ENCODE measurements at regions not wholly inside any gene's neighbourhood (a gene's known extent, or its start where the extent isn't known, plus 50 kb on each side); places are given as distances from the start of the nearest gene placed in this dataset.

- TF ChIP-seq POLR2AphosphoS5 (IDR thresholded peaks at IDR 0.05) (peak; percentile 89 to 94), EP300 (IDR thresholded peaks at IDR 0.05) (no peak), POLR2A (IDR thresholded peaks at IDR 0.05; ENCODE audit: low read depth) (peak; percentile 67), CTCF (IDR thresholded peaks at IDR 0.05) (no peak)
- DNase-seq (ENCODE audit: extremely low spot score) = peak; percentile 94
- no peaks in the 10 kb centered on the region for H3K27me3 ChIP-seq
- H3K4me1 ChIP-seq = peaks cover 39 to 73% (median 67%) of the 10 kb centered on the region in 4 donors
- no peaks in the 10 kb centered on the region for H3K9me3 ChIP-seq
- H3K27ac ChIP-seq (replicated peaks in 1 of 4) = peak overlapping the region; percentile 98 to 99 (median 98)
- H3K4me3 ChIP-seq = peak overlapping the region; percentile 74 to 97 (median 94)
- WGBS = under 1% methylated on average over 20 of the region's 110 CpGs
- peaks cover 0 to 28% (median 0%) of the 10 kb centered on the region in 4 donors for H3K36me3 ChIP-seq
- intact Hi-C loops (cut with DNase I) = loop anchor here (5.0 to 10.0 kb wide), 2 partner anchors 39 to 319 kb away; no protein-coding TSS in a partner anchor
Measured at GRCh38 chr7:131105799-131106680, 221.6 kb upstream of the MKLN1 start.

- TF ChIP-seq POLR2A (IDR thresholded peaks at IDR 0.05; ENCODE audit: low read depth) (no peak), EP300 (IDR thresholded peaks at IDR 0.05) (no peak), CTCF (IDR thresholded peaks at IDR 0.05) (no peak), POLR2AphosphoS5 (IDR thresholded peaks at IDR 0.05) (no peak)
- intact Hi-C loops (cut with DNase I) = loop anchor here (5.0 to 10.0 kb wide), 2 partner anchors 40 to 318 kb away; no protein-coding TSS in a partner anchor
- peak overlapping the region; percentile 98 to 99 (median 98) for H3K27ac ChIP-seq (replicated peaks in 1 of 4)
Measured at GRCh38 chr7:131106681-131107336, 220.9 kb upstream of the MKLN1 start.

GRCh38 chr7:131107337-131108211 lies 220.1 kb upstream of the MKLN1 start:
- WGBS = under 1% methylated on average over 41 of the region's 63 CpGs
- peak overlapping the region; percentile 74 to 97 (median 94) for H3K4me3 ChIP-seq
- H3K9me3 ChIP-seq = no peaks in the 10 kb centered on the region
- H3K27me3 ChIP-seq = no peaks in the 10 kb centered on the region
- intact Hi-C loops (cut with DNase I) = loop anchor here (5.0 to 10.0 kb wide), 2 partner anchors 40 to 317 kb away; no protein-coding TSS in a partner anchor
- DNase-seq (ENCODE audit: extremely low spot score) = peak; percentile 93
- TF ChIP-seq POLR2A (IDR thresholded peaks at IDR 0.05; ENCODE audit: low read depth) (peak; percentile 57), CTCF (IDR thresholded peaks at IDR 0.05) (no peak), POLR2AphosphoS5 (IDR thresholded peaks at IDR 0.05) (peak; percentile 92 to 95)
- peaks cover 28 to 68% (median 62%) of the 10 kb centered on the region in 4 donors for H3K4me1 ChIP-seq
- H3K36me3 ChIP-seq = peaks cover 0 to 16% (median 0%) of the 10 kb centered on the region in 4 donors
- peak overlapping the region; percentile 98 to 99 (median 98) for H3K27ac ChIP-seq (replicated peaks in 1 of 4)

More at GRCh38 chr7:131106681-131107336, 220.9 kb upstream of the MKLN1 start:
- H3K9me3 ChIP-seq = no peaks in the 10 kb centered on the region
- no peaks in the 10 kb centered on the region for H3K27me3 ChIP-seq
- peak overlapping the region; percentile 74 to 97 (median 94) for H3K4me3 ChIP-seq
- DNase-seq (ENCODE audit: extremely low spot score) = no peak
- H3K4me1 ChIP-seq = peaks cover 36 to 73% (median 67%) of the 10 kb centered on the region in 4 donors
- peaks cover 0 to 24% (median 0%) of the 10 kb centered on the region in 4 donors for H3K36me3 ChIP-seq
- under 1% methylated on average over 22 of the region's 32 CpGs for WGBS

Data from esophagus muscularis mucosa (tissue), 4 donors.